ENCODE measurements at regions not wholly inside any gene's neighbourhood (a gene's known extent, or its start where the extent isn't known, plus 50 kb on each side); places are given as distances from the start of the nearest gene placed in this dataset.
"Not testable (repeated sequence)": the region's sequence is repeated elsewhere in the genome, so short reads cannot be mapped to it uniquely, and the experiment has no call there.

- no peak for DNase-seq (ENCODE audit: low read depth)
These were observed 183.9 kb downstream of the MYRFL start for GRCh38 chr12:70008944-70009343.

GRCh38 chr12:70011353-70011752 lies 186.3 kb downstream of the MYRFL start:
- DNase-seq (ENCODE audit: low read depth) = no peak

- DNase-seq (ENCODE audit: low read depth) = not testable (repeated sequence)
These were observed 188.0 kb downstream of the MYRFL start for GRCh38 chr12:70013016-70013415.

- no peak for DNase-seq (ENCODE audit: low read depth)
These were observed 203.5 kb downstream of the MYRFL start for GRCh38 chr12:70028515-70028914.

- DNase-seq (ENCODE audit: low read depth) = no peak
These were observed 203.9 kb downstream of the MYRFL start for GRCh38 chr12:70028918-70029317.

- no peak for DNase-seq (ENCODE audit: low read depth)
These were observed 206.0 kb downstream of the MYRFL start for GRCh38 chr12:70031046-70031445.

- DNase-seq (ENCODE audit: low read depth) = no peak
These were observed 207.0 kb downstream of the MYRFL start for GRCh38 chr12:70032076-70032475.

- DNase-seq (ENCODE audit: low read depth) = no peak
These were observed 208.3 kb downstream of the MYRFL start for GRCh38 chr12:70033310-70033709.

GRCh38 chr12:70040141-70040540 lies 203.1 kb upstream of the CNOT2 start:
- no peak for DNase-seq (ENCODE audit: low read depth)

- no peak for DNase-seq (ENCODE audit: low read depth)
These were observed 200.6 kb upstream of the CNOT2 start for GRCh38 chr12:70042675-70043074.

GRCh38 chr12:70043490-70044138 lies 199.6 kb upstream of the CNOT2 start:
- DNase-seq (ENCODE audit: low read depth) = no peak

- no peak for DNase-seq (ENCODE audit: low read depth)
These were observed 199.1 kb upstream of the CNOT2 start for GRCh38 chr12:70044167-70044566.

- no peak for DNase-seq (ENCODE audit: low read depth)
These were observed 198.2 kb upstream of the CNOT2 start for GRCh38 chr12:70045036-70045435.

- no peak for DNase-seq (ENCODE audit: low read depth)
These were observed 197.7 kb upstream of the CNOT2 start for GRCh38 chr12:70045514-70045913.

GRCh38 chr12:70048521-70049250 lies 194.5 kb upstream of the CNOT2 start:
- DNase-seq (ENCODE audit: low read depth) = no peak

- DNase-seq (ENCODE audit: low read depth) = peak; percentile 0
These were observed 193.5 kb upstream of the CNOT2 start for GRCh38 chr12:70049596-70050360.

- DNase-seq (ENCODE audit: low read depth) = no peak
These were observed 190.8 kb upstream of the CNOT2 start for GRCh38 chr12:70052476-70052875.

GRCh38 chr12:70052931-70053497 lies 190.2 kb upstream of the CNOT2 start:
- no peak for DNase-seq (ENCODE audit: low read depth)

GRCh38 chr12:70059373-70059772 lies 183.9 kb upstream of the CNOT2 start:
- DNase-seq (ENCODE audit: low read depth) = no peak

- DNase-seq (ENCODE audit: low read depth) = no peak
These were observed 182.6 kb upstream of the CNOT2 start for GRCh38 chr12:70060634-70061033.

GRCh38 chr12:70068743-70069142 lies 174.5 kb upstream of the CNOT2 start:
- no peak for DNase-seq (ENCODE audit: low read depth)

GRCh38 chr12:70069221-70070105 lies 173.8 kb upstream of the CNOT2 start:
- no peak for DNase-seq (ENCODE audit: low read depth)
